HCT116 (cell line): ENCODE measurements at regions not wholly inside any gene's neighbourhood (a gene's known extent, or its start where the extent isn't known, plus 50 kb on each side); places are given as distances from the start of the nearest gene placed in this dataset.
"Not testable (repeated sequence)": the region's sequence is repeated elsewhere in the genome, so short reads cannot be mapped to it uniquely, and the experiment has no call there.

Source experiments
- ATAC-seq: fragments of 200-7000 bp; cut with Tn5 transposase; 2 replicates; pipeline ENCODE4 v1.9.1; 2020; ENCODE audit warnings: mild to moderate bottlenecking, moderate library complexity
- BruUV-seq: library from RNA; stranded (reverse); fragments of 400-500 nt; replicated peaks from 2 replicates; lab custom pipeline; 2021; lab: Mats Ljungman, UMichigan
- CTCF ChIA-PET: fragments of 300-600 bp; sonication (Branson Sonifier 250); formaldehyde crosslinking; loops from one replicate; lab custom pipeline; 2021; ENCODE audit warnings: antibody characterized with exemption; lab: Charles Lee
- POLR2A ChIA-PET: fragments of 300-600, 350-600 bp; sonication (Branson Sonifier 250); formaldehyde crosslinking; loops from one replicate; lab custom pipeline; 2021; ENCODE audit warnings: antibody characterized with exemption; lab: Charles Lee
- RAD21 ChIA-PET, 2 experiments: fragments of 300-600 bp; sonication (Branson Sonifier 250); formaldehyde crosslinking; loops; one replicate each; lab custom pipeline; 2023; ENCODE audit warnings: low total read pairs in 2 of 2; ENCODE audit not compliant: uncharacterized antibody in 2 of 2, unreplicated experiment in 2 of 2, low non-redundant PET in 1 of 2; lab: Charles Lee
- DNase-seq: peaks from one replicate; pipeline ENCODE4 v3.0.0-alpha.2; 2010; ENCODE audit warnings: low read depth, low spot score
- H2AFZ ChIP-seq: fragments of 200-600 bp; shearing (Covaris generic), sonication (generic); 2 replicates; pipeline ENCODE4 v1.6.1; 2017; ENCODE audit warnings: low read depth, mixed run types, mixed read lengths, antibody characterized with exemption, low read length; ENCODE audit not compliant: poor library complexity, severe bottlenecking
- H3K27ac ChIP-seq: 2 replicates; pipeline ENCODE4 v1.5.1; 2012; ENCODE audit warnings: low read depth, low read length
- H3K27me3 ChIP-seq: fragments of 200-600 bp; sonication (generic); 2 replicates; pipeline ENCODE4 v1.6.1; 2016; ENCODE audit warnings: mixed run types, low read length, mixed read lengths; ENCODE audit not compliant: insufficient read depth
- H3K36me3 ChIP-seq, 2 experiments: fragments of 200-500 bp in 1 of 2; fragments of 200-600 bp in 1 of 2; sonication (Bioruptor generic) in 1 of 2; sonication (generic) in 1 of 2; 2 replicates each; pipeline versions ENCODE4 v1.5.1 to v1.6.1; 2014 to 2016; ENCODE audit warnings: low read length in 2 of 2, inconsistent platforms in 1 of 2, mixed read lengths in 1 of 2, mixed run types in 1 of 2; ENCODE audit not compliant: insufficient read depth in 2 of 2, control insufficient read depth in 1 of 2
- H3K4me1 ChIP-seq, 2 experiments: fragments of 200-600 bp in 1 of 2; sonication (generic) in 1 of 2; 2 replicates each; pipeline versions ENCODE4 v1.5.1 to v1.6.1; 2012 to 2017; ENCODE audit warnings: low read length in 2 of 2, inconsistent platforms in 1 of 2, mild to moderate bottlenecking in 1 of 2, mixed read lengths in 1 of 2, mixed run types in 1 of 2, moderate library complexity in 1 of 2; ENCODE audit not compliant: insufficient read depth in 2 of 2, control insufficient read depth in 1 of 2
- H3K4me2 ChIP-seq: fragments of 200-600 bp; sonication (generic); 2 replicates; pipeline ENCODE4 v1.6.1; 2017; ENCODE audit warnings: mixed run types, low read length, mixed read lengths
- H3K4me3 ChIP-seq, 2 experiments: fragments of 200-600 bp in 1 of 2; sonication (generic) in 1 of 2; replicated peaks in 1 of 2; 2 replicates each; pipeline ENCODE4 v1.5.1; 2011 to 2016; ENCODE audit warnings: low read length in 2 of 2, control low read depth in 1 of 2, low read depth in 1 of 2, mild to moderate bottlenecking in 1 of 2, mixed read lengths in 1 of 2, mixed run types in 1 of 2
- H3K79me2 ChIP-seq: fragments of 200-600 bp; sonication (generic); 2 replicates; pipeline ENCODE4 v1.6.1; 2017; ENCODE audit warnings: mild to moderate bottlenecking, mixed run types, low read length, moderate library complexity, mixed read lengths; ENCODE audit not compliant: insufficient read depth
- H3K9ac ChIP-seq: fragments of 200-600 bp; sonication (generic); 2 replicates; pipeline ENCODE4 v1.6.1; 2016; ENCODE audit warnings: low read length, mixed read lengths
- H3K9me2 ChIP-seq: fragments of 200-600 bp; sonication (generic), shearing (Covaris generic); 2 replicates; pipeline ENCODE4 v1.6.1; 2017; ENCODE audit warnings: mixed run types, mild to moderate bottlenecking, moderate library complexity; ENCODE audit not compliant: insufficient read depth
- H3K9me3 ChIP-seq, 2 experiments: fragments of 200-500 bp in 1 of 2; fragments of 200-600 bp in 1 of 2; sonication (Bioruptor generic) in 1 of 2; sonication (generic) in 1 of 2; 2 replicates each; pipeline ENCODE4 v1.6.1; 2014 to 2017; ENCODE audit warnings: low read length in 2 of 2, mixed read lengths in 2 of 2, inconsistent platforms in 1 of 2, low read depth in 1 of 2, mild to moderate bottlenecking in 1 of 2, mixed run types in 1 of 2, moderate library complexity in 1 of 2; ENCODE audit not compliant: control insufficient read depth in 1 of 2, insufficient read depth in 1 of 2
- H4K20me1 ChIP-seq: fragments of 200-600 bp; sonication (generic), shearing (Covaris generic); 2 replicates; pipeline ENCODE4 v1.6.1; 2017; ENCODE audit warnings: mixed run types, mild to moderate bottlenecking, moderate library complexity; ENCODE audit not compliant: insufficient read depth
- intact Hi-C: fragments of 100-400 bp; cut with micrococcal nuclease; formaldehyde crosslinking; loops from 2 replicates; pipeline ENCODE4 v1.10.0; 2022

DNA sequence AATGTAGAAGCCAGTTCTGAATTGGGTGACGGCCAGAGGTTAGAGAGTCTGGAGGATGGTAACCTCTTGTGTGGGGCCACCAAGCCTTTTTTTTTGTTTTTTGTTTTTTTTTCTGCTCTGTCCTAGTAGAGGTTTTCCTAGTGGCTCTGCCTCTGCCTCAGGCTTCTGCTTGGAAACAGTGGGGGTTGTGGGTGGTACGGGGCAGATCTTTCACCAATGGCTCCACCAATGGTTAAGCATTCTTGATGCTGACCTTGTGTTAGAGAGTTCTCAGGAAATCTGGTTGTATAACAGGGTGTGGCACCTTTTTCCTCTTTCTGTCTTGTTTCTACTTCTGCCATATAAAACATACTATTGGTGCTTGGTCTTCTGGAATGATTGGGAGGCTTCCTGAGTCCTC, 836.0 kb downstream of the FOXD4L5 start:
- H3K9me3 ChIP-seq, H3K79me2 ChIP-seq, H3K27me3 ChIP-seq, POLR2A ChIA-PET, DNase-seq, H3K4me3 ChIP-seq, H2AFZ ChIP-seq, H3K27ac ChIP-seq, H3K36me3 ChIP-seq, H3K4me1 ChIP-seq, BruUV-seq, H3K9ac ChIP-seq, ATAC-seq, H4K20me1 ChIP-seq, CTCF ChIA-PET, H3K4me2 ChIP-seq, RAD21 ChIA-PET, intact Hi-C loops, H3K9me2 ChIP-seq: not testable (repeated sequence)

DNA sequence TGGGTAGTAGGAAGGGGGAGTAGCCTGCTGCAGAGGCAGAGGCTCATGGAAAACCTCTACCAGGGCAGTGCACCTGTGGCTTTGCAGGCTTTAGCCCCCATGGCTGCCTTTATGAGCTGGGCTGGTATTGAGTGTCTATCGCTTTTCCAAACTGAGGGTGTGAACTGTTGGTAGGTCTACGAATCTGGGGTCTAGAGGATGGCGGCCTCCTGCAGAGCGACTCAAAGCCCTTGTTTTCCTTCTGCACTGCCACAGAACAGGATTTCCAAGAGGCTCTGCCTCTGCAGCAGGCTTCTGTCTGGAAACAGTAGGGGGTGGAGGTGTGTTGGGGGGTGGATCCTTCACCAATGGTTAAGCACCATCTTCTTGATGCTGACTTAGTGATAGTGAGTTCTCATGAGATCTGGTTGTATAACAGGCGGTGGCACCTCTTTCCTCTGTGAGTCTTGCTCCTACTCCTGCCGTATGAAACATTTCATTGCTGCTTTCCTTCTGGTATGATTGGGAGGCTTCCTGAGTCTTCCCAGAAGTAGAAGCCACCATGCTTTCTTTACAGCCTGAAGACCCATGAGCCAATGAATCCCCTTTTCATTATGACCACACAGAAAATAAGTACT, 840.0 kb downstream of the FOXD4L5 start:
- H3K4me2 ChIP-seq, CTCF ChIA-PET, H3K4me3 ChIP-seq, H3K36me3 ChIP-seq, H3K9me2 ChIP-seq, H3K27ac ChIP-seq, H3K79me2 ChIP-seq, BruUV-seq, H4K20me1 ChIP-seq, intact Hi-C loops, DNase-seq, ATAC-seq, H3K27me3 ChIP-seq, H2AFZ ChIP-seq, RAD21 ChIA-PET, H3K9me3 ChIP-seq, H3K4me1 ChIP-seq, H3K9ac ChIP-seq, POLR2A ChIA-PET: not testable (repeated sequence)

- DNase-seq, H4K20me1 ChIP-seq, H3K4me3 ChIP-seq, H3K79me2 ChIP-seq, H2AFZ ChIP-seq, H3K4me2 ChIP-seq, intact Hi-C loops, H3K36me3 ChIP-seq, ATAC-seq, CTCF ChIA-PET, H3K27me3 ChIP-seq, H3K9me2 ChIP-seq, BruUV-seq, H3K9ac ChIP-seq, RAD21 ChIA-PET, H3K27ac ChIP-seq, POLR2A ChIA-PET, H3K4me1 ChIP-seq, H3K9me3 ChIP-seq: not testable (repeated sequence)
These were observed 845.3 kb downstream of the FOXD4L5 start for GRCh38 chr9:64439747-64440146.
